Activated B cell treated with CpG ODN at 0.5 μM for 24 hours (primary cell): ENCODE measurements at regions not wholly inside any gene's neighbourhood (a gene's known extent, or its start where the extent isn't known, plus 50 kb on each side); places are given as distances from the start of the nearest gene placed in this dataset.

Experiments
- ATAC-seq: fragments of 200-7000 bp; cut with Tn5 transposase; one replicate; pipeline ENCODE4 v1.10.0; 2021; ENCODE audit warnings: low read depth, mild to moderate bottlenecking, moderate library complexity
- CTCF ChIA-PET: fragments of 350-600 bp; sonication (Branson Sonifier 250); formaldehyde crosslinking; loops from one replicate; lab custom pipeline; 2021; ENCODE audit warnings: antibody characterized with exemption; lab: Charles Lee
- POLR2A ChIA-PET: fragments of 350-600 bp; sonication (Branson Sonifier 250); formaldehyde crosslinking; loops from one replicate; lab custom pipeline; 2021; ENCODE audit warnings: antibody characterized with exemption; lab: Charles Lee
- DNase-seq: peaks from one replicate; pipeline ENCODE4 v3.0.0; 2022
- H3K27ac Mint-ChIP-seq: one replicate; pipeline ENCODE4 v1.8.0; 2020; ENCODE audit warnings: mixed read lengths
- H3K27me3 Mint-ChIP-seq: one replicate; pipeline ENCODE4 v1.8.0; 2021; ENCODE audit warnings: mixed read lengths
- H3K36me3 Mint-ChIP-seq: one replicate; pipeline ENCODE4 v1.8.0; 2021; ENCODE audit warnings: low read depth, mixed read lengths
- H3K4me1 Mint-ChIP-seq: one replicate; pipeline ENCODE4 v1.8.0; 2021; ENCODE audit warnings: mixed read lengths
- H3K4me3 Mint-ChIP-seq: one replicate; pipeline ENCODE4 v1.8.0; 2020; ENCODE audit warnings: mild to moderate bottlenecking, mixed read lengths
- H3K9me3 Mint-ChIP-seq: one replicate; pipeline ENCODE4 v1.8.0; 2020; ENCODE audit warnings: mixed read lengths
- intact Hi-C: fragments of 100-400 bp; cut with micrococcal nuclease; formaldehyde crosslinking; loops from one replicate; pipeline ENCODE4 v1.15.1; 2024
- TF ChIP-seq, protein P1 (sequence below): fragments of 200-600 bp; IDR thresholded peaks from one replicate; pipeline ENCODE4 v1.8.0; 2022; ENCODE audit warnings: antibody characterized with exemption, mild to moderate bottlenecking

DNA sequence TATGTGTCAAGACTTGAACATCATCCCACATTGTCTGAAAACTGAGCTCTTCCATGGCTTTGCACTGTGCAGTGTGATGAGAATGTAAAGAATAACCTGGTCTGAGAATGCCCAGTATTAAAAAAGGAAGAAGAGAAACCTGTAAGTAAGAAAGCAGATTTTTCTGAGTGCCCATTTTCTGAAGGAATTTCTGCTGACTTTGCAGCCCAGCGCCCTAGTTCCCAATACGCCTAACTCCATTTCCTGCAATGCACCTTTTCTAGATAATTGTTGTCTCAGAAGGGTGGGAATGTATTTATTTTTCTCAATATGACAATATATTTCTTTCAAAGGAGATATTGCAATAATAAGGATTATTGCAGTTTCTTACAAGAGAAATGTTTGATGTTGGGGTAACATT lies 231.5 kb downstream of the HAO1 start:
- TF ChIP-seq, protein P1, sequence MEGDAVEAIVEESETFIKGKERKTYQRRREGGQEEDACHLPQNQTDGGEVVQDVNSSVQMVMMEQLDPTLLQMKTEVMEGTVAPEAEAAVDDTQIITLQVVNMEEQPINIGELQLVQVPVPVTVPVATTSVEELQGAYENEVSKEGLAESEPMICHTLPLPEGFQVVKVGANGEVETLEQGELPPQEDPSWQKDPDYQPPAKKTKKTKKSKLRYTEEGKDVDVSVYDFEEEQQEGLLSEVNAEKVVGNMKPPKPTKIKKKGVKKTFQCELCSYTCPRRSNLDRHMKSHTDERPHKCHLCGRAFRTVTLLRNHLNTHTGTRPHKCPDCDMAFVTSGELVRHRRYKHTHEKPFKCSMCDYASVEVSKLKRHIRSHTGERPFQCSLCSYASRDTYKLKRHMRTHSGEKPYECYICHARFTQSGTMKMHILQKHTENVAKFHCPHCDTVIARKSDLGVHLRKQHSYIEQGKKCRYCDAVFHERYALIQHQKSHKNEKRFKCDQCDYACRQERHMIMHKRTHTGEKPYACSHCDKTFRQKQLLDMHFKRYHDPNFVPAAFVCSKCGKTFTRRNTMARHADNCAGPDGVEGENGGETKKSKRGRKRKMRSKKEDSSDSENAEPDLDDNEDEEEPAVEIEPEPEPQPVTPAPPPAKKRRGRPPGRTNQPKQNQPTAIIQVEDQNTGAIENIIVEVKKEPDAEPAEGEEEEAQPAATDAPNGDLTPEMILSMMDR: no peak
- CTCF ChIA-PET: no interaction called here
- no peaks in the 10 kb centered on the region for H3K9me3 Mint-ChIP-seq
- H3K4me1 Mint-ChIP-seq: no peaks in the 10 kb centered on the region
- no peak overlapping the region for H3K4me3 Mint-ChIP-seq
- no peak for DNase-seq
- ATAC-seq: no peak
- no peak overlapping the region for H3K27ac Mint-ChIP-seq
- H3K27me3 Mint-ChIP-seq: no peaks in the 10 kb centered on the region
- no peaks in the 10 kb centered on the region for H3K36me3 Mint-ChIP-seq
- POLR2A ChIA-PET: no interaction called here
- intact Hi-C loops: no loop called here

DNA sequence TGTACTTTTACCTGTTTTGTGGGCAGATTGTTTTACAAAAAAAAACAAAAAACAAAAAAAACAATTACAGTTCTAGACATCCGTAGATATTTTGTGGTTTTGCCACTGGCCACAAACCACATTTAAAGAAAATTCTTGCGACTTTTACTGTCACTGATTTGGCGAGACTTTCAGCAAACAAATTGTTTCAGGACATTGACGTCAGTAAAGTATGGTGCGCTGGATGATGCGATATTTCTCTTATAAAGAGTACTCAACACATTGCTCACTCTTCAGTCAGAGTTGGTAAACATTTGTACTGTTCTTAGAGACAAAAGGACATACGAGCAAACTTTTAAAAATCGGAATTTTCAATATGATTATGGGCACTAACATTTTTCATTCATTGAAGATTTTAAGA lies 229.8 kb downstream of the HAO1 start:
- no peak for DNase-seq
- Mint-ChIP-seq H3K27me3 (no peaks in the 10 kb centered on the region), H3K36me3 (no peaks in the 10 kb centered on the region), H3K27ac (no peak overlapping the region), H3K4me1 (no peaks in the 10 kb centered on the region), H3K4me3 (no peak overlapping the region), H3K9me3 (no peaks in the 10 kb centered on the region)
- ChIA-PET POLR2A (no interaction called here), CTCF (no interaction called here)
- intact Hi-C loops: no loop called here
- no peak for ATAC-seq
- TF ChIP-seq, protein P1: no peak

DNA sequence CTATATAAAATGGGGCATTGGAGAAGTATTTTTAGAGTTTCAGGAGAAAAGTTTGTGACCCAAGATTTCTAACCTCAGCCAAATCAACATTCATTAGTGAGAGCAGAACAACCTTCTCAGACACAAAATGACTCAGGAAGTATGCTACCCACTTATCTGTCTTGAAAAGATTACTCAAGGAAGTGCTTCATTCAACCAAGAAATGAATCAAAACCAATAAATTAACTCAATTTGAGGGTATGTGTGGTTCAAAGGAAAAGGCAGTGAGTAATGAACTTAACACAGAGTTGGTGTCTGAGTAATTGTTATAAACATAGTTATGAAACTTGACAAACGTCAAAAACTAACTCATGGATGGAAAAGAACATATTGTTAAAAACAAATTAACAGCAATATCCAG lies 227.6 kb downstream of the HAO1 start:
- Mint-ChIP-seq H3K9me3 (no peaks in the 10 kb centered on the region), H3K27me3 (no peaks in the 10 kb centered on the region), H3K27ac (no peak overlapping the region), H3K4me3 (no peak overlapping the region), H3K4me1 (no peaks in the 10 kb centered on the region), H3K36me3 (no peaks in the 10 kb centered on the region)
- intact Hi-C loops: no loop called here
- TF ChIP-seq, protein P1: no peak
- CTCF ChIA-PET: no interaction called here
- POLR2A ChIA-PET: no interaction called here
- no peak for DNase-seq
- no peak for ATAC-seq

DNA sequence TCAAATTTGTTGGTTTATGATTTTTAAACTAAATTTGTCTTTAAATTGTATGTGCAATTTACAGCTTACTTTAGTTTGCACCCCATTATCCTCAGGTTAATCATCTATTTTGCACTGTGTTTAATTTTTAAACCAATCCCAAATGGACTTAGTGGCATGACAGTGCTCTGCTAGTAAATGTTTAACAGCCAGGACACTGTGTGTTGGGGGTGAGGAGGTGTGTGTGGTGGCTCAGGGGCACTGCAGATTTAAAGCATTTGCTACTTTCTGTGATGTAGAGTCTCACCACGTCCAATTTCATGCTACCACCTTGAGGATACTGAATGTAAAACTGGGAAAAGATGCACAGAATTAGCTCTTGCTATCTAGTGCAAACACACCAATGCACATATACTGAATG lies 225.7 kb downstream of the HAO1 start:
- no peaks in the 10 kb centered on the region for H3K27me3 Mint-ChIP-seq
- no peaks in the 10 kb centered on the region for H3K9me3 Mint-ChIP-seq
- no peak overlapping the region for H3K27ac Mint-ChIP-seq
- ATAC-seq (no peak), DNase-seq (no peak)
- ChIA-PET CTCF (no interaction called here), POLR2A (no interaction called here)
- no peaks in the 10 kb centered on the region for H3K36me3 Mint-ChIP-seq
- H3K4me1 Mint-ChIP-seq: no peaks in the 10 kb centered on the region
- no peak overlapping the region for H3K4me3 Mint-ChIP-seq
- TF ChIP-seq, protein P1: no peak
- intact Hi-C loops: no loop called here

DNA sequence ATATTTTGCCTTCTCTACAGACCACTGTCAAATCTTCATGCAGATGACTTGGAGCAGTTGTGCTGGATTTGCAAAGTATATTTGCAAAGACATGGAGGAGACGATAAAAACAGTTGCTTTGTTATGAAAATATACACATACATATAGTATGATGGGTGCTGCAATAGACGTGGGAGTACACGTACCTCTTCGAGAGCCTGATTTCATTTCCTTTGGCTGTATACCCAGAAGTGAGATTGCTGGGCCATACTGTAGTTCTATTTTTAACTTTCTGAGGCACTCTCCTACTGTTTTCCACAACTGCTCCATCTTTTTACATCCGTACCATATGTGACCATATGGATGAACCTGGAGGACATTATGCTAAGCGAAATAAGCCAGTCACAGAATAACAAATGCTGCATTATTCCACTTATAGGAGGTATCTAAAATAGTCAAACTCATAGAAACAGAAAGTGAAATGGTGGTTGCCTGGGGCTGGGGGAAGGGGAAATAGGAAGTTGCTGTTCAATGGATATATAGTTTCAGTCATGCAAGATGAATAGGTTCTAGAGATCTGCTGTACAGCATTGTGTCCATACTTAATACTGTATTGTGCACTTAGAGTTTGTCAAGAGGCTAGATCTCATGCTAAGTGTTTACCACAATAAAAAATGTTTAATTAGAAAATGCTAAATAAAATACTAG lies 223.8 kb downstream of the HAO1 start:
- no peak for ATAC-seq
- TF ChIP-seq, protein P1: no peak
- ChIA-PET CTCF (no interaction called here), POLR2A (no interaction called here)
- H3K4me3 Mint-ChIP-seq: no peak overlapping the region
- DNase-seq: no peak
- H3K27me3 Mint-ChIP-seq: no peaks in the 10 kb centered on the region
- H3K27ac Mint-ChIP-seq: no peak overlapping the region
- H3K36me3 Mint-ChIP-seq: no peaks in the 10 kb centered on the region
- no peaks in the 10 kb centered on the region for H3K9me3 Mint-ChIP-seq
- intact Hi-C loops: no loop called here
- H3K4me1 Mint-ChIP-seq: no peaks in the 10 kb centered on the region
